HEK293T (cell line): ENCODE measurements at regions not wholly inside any gene's neighbourhood (a gene's known extent, or its start where the extent isn't known, plus 50 kb on each side); places are given as distances from the start of the nearest gene placed in this dataset.

Experiments used
- ARNT ChIP-seq: fragments of 450-650 bp; IDR thresholded peaks from 2 replicates; pipeline ENCODE4 v1.6.1; 2017; ENCODE audit warnings: mild to moderate bottlenecking
- CTBP1 ChIP-seq: fragments of 450-650 bp; IDR thresholded peaks from 2 replicates; pipeline ENCODE4 v1.6.1; 2016; ENCODE audit warnings: borderline replicate concordance
- ELF4 ChIP-seq: fragments of 450-650 bp; IDR thresholded peaks from 2 replicates; pipeline ENCODE4 v1.6.1; 2017; ENCODE audit warnings: antibody characterized with exemption
- HDGF ChIP-seq: fragments of 450-650 bp; IDR thresholded peaks from 2 replicates; pipeline ENCODE4 v1.6.1; 2017; ENCODE audit warnings: antibody characterized with exemption, borderline replicate concordance
- NFRKB ChIP-seq: fragments of 450-650 bp; IDR thresholded peaks from 2 replicates; pipeline ENCODE4 v1.6.1; 2016; ENCODE audit warnings: mild to moderate bottlenecking, moderate library complexity
- PKNOX1 ChIP-seq: fragments of 450-650 bp; IDR thresholded peaks from 2 replicates; pipeline ENCODE4 v1.6.1; 2016
- SP1 ChIP-seq: fragments of 450-650 bp; IDR thresholded peaks from 2 replicates; pipeline ENCODE4 v1.6.1; 2017
- SUZ12 ChIP-seq: fragments of 450-650 bp; IDR thresholded peaks from 2 replicates; pipeline ENCODE4 v1.6.1; 2016; ENCODE audit warnings: mild to moderate bottlenecking
- TARDBP ChIP-seq: fragments of 450-650 bp; IDR thresholded peaks from 2 replicates; pipeline ENCODE4 v1.6.1; 2016

DNA sequence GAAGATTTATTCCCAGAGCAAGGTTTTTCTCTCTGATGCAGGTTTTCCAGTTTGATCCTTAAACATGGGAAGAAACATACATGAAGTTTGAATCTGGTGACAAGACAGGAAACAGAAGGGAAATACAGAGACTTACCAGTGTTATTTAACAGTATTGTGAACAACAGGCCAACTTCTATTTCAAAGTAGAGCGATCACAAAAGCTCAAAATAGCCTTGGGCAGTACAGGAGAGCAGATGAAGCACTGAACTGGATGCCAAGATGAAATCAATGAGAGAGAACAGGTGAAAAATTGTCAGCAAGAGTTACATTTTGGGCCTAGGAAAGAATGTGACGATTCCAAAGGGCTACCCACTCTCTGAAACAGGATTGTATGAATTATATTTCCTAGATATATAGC is 114.8 kb upstream of the PTPRK start:
- TF ChIP-seq SP1 (no peak), HDGF (no peak), ELF4 (no peak), ARNT (no peak), SUZ12 (no peak), PKNOX1 (no peak), CTBP1 (no peak), TARDBP (no peak), NFRKB (no peak)
